K562 (cell line): ENCODE measurements at regions not wholly inside any gene's neighbourhood (a gene's known extent, or its start where the extent isn't known, plus 50 kb on each side); places are given as distances from the start of the nearest gene placed in this dataset.

Experiments
- ATAC-seq: fragments of 200-7000 bp; cut with Tn5 transposase; 3 replicates; pipeline ENCODE4 v1.9.1; 2020; ENCODE audit warnings: moderate library complexity
- BruUV-seq: library from RNA; stranded (reverse); fragments of 400-500 nt; replicated peaks from 2 replicates; lab custom pipeline; 2021; lab: Mats Ljungman, UMichigan
- CTCF ChIA-PET: fragments of 300-600 bp; formaldehyde crosslinking; extraction: SDS; loops from one replicate; lab custom pipeline; 2021; ENCODE audit warnings: low intra/inter-chr PET ratio; lab: Yijun Ruan, JAX
- POLR2A ChIA-PET: fragments of 300-600, 350-650 bp; sonication (Branson Sonifier 250); formaldehyde crosslinking; extraction: SDS; loops from one replicate; lab custom pipeline; 2021; ENCODE audit warnings: antibody characterized with exemption, inconsistent platforms; lab: Yijun Ruan, JAX
- DNase-seq, 4 experiments: peaks; one replicate each; pipeline versions ENCODE4 v3.0.0 to v3.0.0-alpha.2; 2011 to 2018; ENCODE audit warnings: low spot score in 3 of 4, mixed read lengths in 3 of 4; ENCODE audit errors: extremely low read depth in 1 of 4
- FAIRE-seq: peaks from 2 replicates; lab custom pipeline; 2011; peaks lifted over from hg19 to GRCh38; lab: Jason Lieb, UNC
- H2AFZ ChIP-seq: 2 replicates; pipeline ENCODE4 v1.6.0; 2011; ENCODE audit warnings: low read depth, low read length, control low read depth, inconsistent platforms
- H3K27ac ChIP-seq: fragments of 200-600 bp; 3 replicates; pipeline ENCODE4 v1.8.0; 2011; ENCODE audit warnings: low read depth, mild to moderate bottlenecking, control low read depth, inconsistent platforms, low read length, moderate library complexity, mixed read lengths; ENCODE audit errors: extremely low read depth
- H3K27me3 ChIP-seq, 2 experiments: fragments of 300-600 bp in 1 of 2; 2 replicates in 1 of 2; 3 replicates in 1 of 2; pipeline versions ENCODE4 v1.6.0 to v1.8.0; 2011; ENCODE audit warnings: inconsistent platforms in 2 of 2, low read length in 2 of 2, mild to moderate bottlenecking in 1 of 2, mixed read lengths in 1 of 2, moderate library complexity in 1 of 2; ENCODE audit not compliant: control insufficient read depth in 2 of 2, insufficient read depth in 2 of 2
- H3K36me3 ChIP-seq: fragments of 300-600 bp; 3 replicates; pipeline ENCODE4 v1.8.0; 2011; ENCODE audit warnings: mild to moderate bottlenecking, low read length, inconsistent platforms; ENCODE audit not compliant: control insufficient read depth, insufficient read depth
- H3K4me1 ChIP-seq, 2 experiments: fragments of 200-600 bp in 1 of 2; replicated peaks in 1 of 2; 2 replicates in 1 of 2; 3 replicates in 1 of 2; pipeline versions ENCODE4 v1.5.1 to v1.8.0; 2011; ENCODE audit warnings: inconsistent platforms in 2 of 2, low read length in 2 of 2, mild to moderate bottlenecking in 1 of 2, mixed read lengths in 1 of 2, moderate library complexity in 1 of 2; ENCODE audit not compliant: control insufficient read depth in 2 of 2, insufficient read depth in 2 of 2
- H3K4me2 ChIP-seq: 2 replicates; pipeline ENCODE4 v1.6.1; 2011; ENCODE audit warnings: low read length, control low read depth, inconsistent platforms, mixed read lengths; ENCODE audit not compliant: insufficient read depth
- H3K4me3 ChIP-seq: fragments of 200-600 bp; sonication (generic), shearing (Covaris generic); 2 replicates; pipeline ENCODE4 v1.5.1; 2016; ENCODE audit warnings: control low read depth, inconsistent platforms
- H3K79me2 ChIP-seq: fragments of 200-600 bp; 3 replicates; pipeline ENCODE4 v1.8.0; 2011; ENCODE audit warnings: low read length, inconsistent platforms; ENCODE audit not compliant: control insufficient read depth, insufficient read depth
- H3K9ac ChIP-seq, 2 experiments: 2 replicates each; pipeline versions ENCODE4 v1.6.0 to v1.6.1; 2011; ENCODE audit warnings: low read depth in 2 of 2, low read length in 2 of 2, control low read depth in 1 of 2, inconsistent platforms in 1 of 2, mild to moderate bottlenecking in 1 of 2, mixed read lengths in 1 of 2; ENCODE audit not compliant: insufficient read depth in 1 of 2
- H3K9me1 ChIP-seq: one replicate; pipeline ENCODE4 v1.6.0; 2011; ENCODE audit warnings: inconsistent platforms, mild to moderate bottlenecking, low read length, moderate library complexity; ENCODE audit not compliant: control insufficient read depth, insufficient read depth
- H3K9me3 ChIP-seq: replicated peaks from 2 replicates; pipeline ENCODE4 v1.5.1; 2011; ENCODE audit warnings: low read depth, low read length, inconsistent platforms; ENCODE audit not compliant: control insufficient read depth, insufficient read depth
- H4K20me1 ChIP-seq: replicated peaks from 2 replicates; pipeline ENCODE4 v1.6.1; 2011; ENCODE audit warnings: low read length, inconsistent platforms, mixed read lengths; ENCODE audit not compliant: control insufficient read depth, insufficient read depth
- FOXJ2 ChIP-seq: fragments of 200-800 bp; sonication (Bioruptor generic); IDR thresholded peaks from 2 replicates; pipeline ENCODE4 v1.6.1; 2016; ENCODE audit warnings: missing genetic modification characterization, missing compliant biosample characterization
- KLF16 ChIP-seq: IDR thresholded peaks from 2 replicates; pipeline ENCODE4 v1.6.1; 2016; ENCODE audit warnings: antibody characterized with exemption
- MAFF ChIP-seq: IDR thresholded peaks from 2 replicates; pipeline ENCODE4 v1.6.1; 2012; ENCODE audit warnings: low read length, improper control_type of control experiment
- NELFE ChIP-seq: IDR thresholded peaks from 2 replicates; pipeline ENCODE4 v1.6.1; 2011; ENCODE audit warnings: mild to moderate bottlenecking; ENCODE audit not compliant: insufficient read depth, insufficient read length
- ZNF175 ChIP-seq: fragments of 200-800 bp; sonication (Bioruptor generic); IDR thresholded peaks from 2 replicates; pipeline ENCODE4 v1.6.1; 2016; ENCODE audit warnings: low read depth, mild to moderate bottlenecking, missing genetic modification characterization, missing compliant biosample characterization
- ZNF561 ChIP-seq: fragments of 450-650 bp; formaldehyde crosslinking; conservative IDR thresholded peaks from 2 replicates; pipeline ENCODE4 v1.4.0; 2020; ENCODE audit warnings: mild to moderate bottlenecking, moderate library complexity
- ZNF785 ChIP-seq: fragments of 250-450 bp; sonication (Bioruptor Pico); IDR thresholded peaks from 2 replicates; pipeline ENCODE4 v1.4.0; 2020; ENCODE audit warnings: mild to moderate bottlenecking
- WGBS: fragments of 100-300 bp; shearing (Covaris generic); methylation state at CpG from one replicate; pipeline ENCODE4 v1.1.6; 2016; ENCODE audit warnings: low coverage, mixed read lengths; ENCODE audit not compliant: insufficient coverage; ENCODE audit errors: missing lambda C conversion rate; 5-methylcytosine and 5-hydroxymethylcytosine counted together
- in situ Hi-C: fragments of 300-500 bp; cut with MboI; formaldehyde crosslinking; loops from 4 replicates; pipeline ENCODE4 v1.15.0; 2018; ENCODE audit warnings: inconsistent platforms, mixed read lengths
- intact Hi-C: fragments of 100-400 bp; cut with micrococcal nuclease; formaldehyde crosslinking; loops from 2 replicates; pipeline ENCODE4 v1.14.2; 2022
- TF ChIP-seq, protein P1 (sequence below): fragments of 250-450 bp; sonication (Bioruptor Pico); IDR thresholded peaks from 2 replicates; pipeline ENCODE4 v1.5.0; 2022; ENCODE audit warnings: mild to moderate bottlenecking
- TF ChIP-seq, protein P2 (sequence below): IDR thresholded peaks from 3 replicates; pipeline ENCODE4 v1.6.1; 2011; ENCODE audit warnings: borderline replicate concordance, mild to moderate bottlenecking; ENCODE audit not compliant: insufficient read length, insufficient read depth
- TF ChIP-seq, protein P3 (sequence below): fragments of 250-450 bp; sonication (Bioruptor Pico); IDR thresholded peaks from 2 replicates; pipeline ENCODE4 v1.4.0; 2020; ENCODE audit warnings: mild to moderate bottlenecking, moderate library complexity
- TF ChIP-seq, protein P4 (sequence below): sonication (generic); formaldehyde crosslinking; IDR thresholded peaks from 2 replicates; pipeline ENCODE4 v1.8.0; 2022; ENCODE audit warnings: mild to moderate bottlenecking, missing genetic modification reagents
- TF ChIP-seq, protein P5 (sequence below): fragments of 450-650 bp; formaldehyde crosslinking; IDR thresholded peaks from 2 replicates; pipeline ENCODE4 v1.4.0; 2022; ENCODE audit warnings: missing genetic modification characterization

DNA sequence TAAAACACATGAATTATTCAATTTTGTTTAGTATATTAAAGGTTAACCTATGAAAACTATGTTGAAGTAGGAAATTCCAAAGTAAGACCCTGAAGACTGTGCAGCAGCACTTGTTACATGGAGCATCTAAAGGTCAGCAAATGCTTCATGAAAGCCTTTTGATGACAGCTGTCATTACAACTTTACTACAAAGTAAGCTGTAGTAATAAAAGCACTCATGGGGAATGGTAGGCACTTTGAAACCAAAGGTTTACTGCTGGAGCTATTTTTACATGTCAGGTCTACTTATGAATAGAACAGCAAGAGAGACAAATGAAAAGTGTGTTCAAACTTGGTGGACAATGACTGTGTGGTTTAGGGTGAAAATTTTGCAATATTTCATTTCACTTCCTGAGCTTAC lies 672.5 kb upstream of the PCDH20 start (continued):
- TF ChIP-seq ZNF785 (CRISPR knock-in tag) (no peak), ZNF175 (CRISPR knock-in tag) (no peak), FOXJ2 (no peak)

DNA sequence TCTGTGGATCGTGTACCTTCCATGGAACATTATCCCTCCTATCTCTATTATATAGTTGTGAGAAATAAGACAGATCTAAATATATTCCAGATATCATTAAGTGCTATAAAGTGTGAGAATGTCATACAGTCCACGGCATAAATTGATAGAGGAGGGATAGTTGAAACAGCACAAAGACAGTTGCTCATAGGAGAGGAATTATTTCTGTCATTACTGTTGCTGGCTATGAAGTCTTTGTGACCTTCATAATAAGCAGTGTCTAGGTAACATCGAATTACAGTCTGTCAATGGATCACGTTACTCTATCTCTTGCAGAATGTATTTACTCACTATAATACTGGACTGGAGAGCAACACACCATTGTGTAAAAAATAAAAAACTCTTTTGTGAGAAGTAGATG lies 671.5 kb upstream of the PCDH20 start:
- H3K36me3 ChIP-seq = no peaks in the 10 kb centered on the region
- intact Hi-C loops = no loop called here
- FAIRE-seq (no peak), ATAC-seq (no peak), DNase-seq (no peak)
- H3K4me1 ChIP-seq = no peaks in the 10 kb centered on the region
- no peak overlapping the region for H3K4me3 ChIP-seq
- in situ Hi-C loops = no loop called here
- CTCF ChIA-PET = no interaction called here
- H2AFZ ChIP-seq = no peak overlapping the region
- no peaks in the 10 kb centered on the region for H4K20me1 ChIP-seq
- no TSS peak for BruUV-seq
- no peaks in the 10 kb centered on the region for H3K27me3 ChIP-seq
- no peak overlapping the region for H3K4me2 ChIP-seq
- POLR2A ChIA-PET = no interaction called here
- WGBS = 0% methylated on average over 3 of the region's 4 CpGs
- no peaks in the 10 kb centered on the region for H3K79me2 ChIP-seq
- no peaks in the 10 kb centered on the region for H3K9me1 ChIP-seq
- no peaks in the 10 kb centered on the region for H3K9me3 ChIP-seq
- no peak overlapping the region for H3K27ac ChIP-seq
- H3K9ac ChIP-seq = no peak overlapping the region
- TF ChIP-seq NELFE (no peak), KLF16 (no peak), ZNF561 (CRISPR knock-in tag) (no peak), MAFF (no peak)
- TF ChIP-seq, protein P1, sequence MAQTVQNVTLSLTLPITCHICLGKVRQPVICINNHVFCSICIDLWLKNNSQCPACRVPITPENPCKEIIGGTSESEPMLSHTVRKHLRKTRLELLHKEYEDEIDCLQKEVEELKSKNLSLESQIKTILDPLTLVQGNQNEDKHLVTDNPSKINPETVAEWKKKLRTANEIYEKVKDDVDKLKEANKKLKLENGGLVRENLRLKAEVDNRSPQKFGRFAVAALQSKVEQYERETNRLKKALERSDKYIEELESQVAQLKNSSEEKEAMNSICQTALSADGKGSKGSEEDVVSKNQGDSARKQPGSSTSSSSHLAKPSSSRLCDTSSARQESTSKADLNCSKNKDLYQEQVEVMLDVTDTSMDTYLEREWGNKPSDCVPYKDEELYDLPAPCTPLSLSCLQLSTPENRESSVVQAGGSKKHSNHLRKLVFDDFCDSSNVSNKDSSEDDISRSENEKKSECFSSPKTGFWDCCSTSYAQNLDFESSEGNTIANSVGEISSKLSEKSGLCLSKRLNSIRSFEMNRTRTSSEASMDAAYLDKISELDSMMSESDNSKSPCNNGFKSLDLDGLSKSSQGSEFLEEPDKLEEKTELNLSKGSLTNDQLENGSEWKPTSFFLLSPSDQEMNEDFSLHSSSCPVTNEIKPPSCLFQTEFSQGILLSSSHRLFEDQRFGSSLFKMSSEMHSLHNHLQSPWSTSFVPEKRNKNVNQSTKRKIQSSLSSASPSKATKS (CRISPR knock-in tag) = no peak
- TF ChIP-seq, protein P2, sequence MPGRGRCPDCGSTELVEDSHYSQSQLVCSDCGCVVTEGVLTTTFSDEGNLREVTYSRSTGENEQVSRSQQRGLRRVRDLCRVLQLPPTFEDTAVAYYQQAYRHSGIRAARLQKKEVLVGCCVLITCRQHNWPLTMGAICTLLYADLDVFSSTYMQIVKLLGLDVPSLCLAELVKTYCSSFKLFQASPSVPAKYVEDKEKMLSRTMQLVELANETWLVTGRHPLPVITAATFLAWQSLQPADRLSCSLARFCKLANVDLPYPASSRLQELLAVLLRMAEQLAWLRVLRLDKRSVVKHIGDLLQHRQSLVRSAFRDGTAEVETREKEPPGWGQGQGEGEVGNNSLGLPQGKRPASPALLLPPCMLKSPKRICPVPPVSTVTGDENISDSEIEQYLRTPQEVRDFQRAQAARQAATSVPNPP = no peak
- TF ChIP-seq, protein P3, sequence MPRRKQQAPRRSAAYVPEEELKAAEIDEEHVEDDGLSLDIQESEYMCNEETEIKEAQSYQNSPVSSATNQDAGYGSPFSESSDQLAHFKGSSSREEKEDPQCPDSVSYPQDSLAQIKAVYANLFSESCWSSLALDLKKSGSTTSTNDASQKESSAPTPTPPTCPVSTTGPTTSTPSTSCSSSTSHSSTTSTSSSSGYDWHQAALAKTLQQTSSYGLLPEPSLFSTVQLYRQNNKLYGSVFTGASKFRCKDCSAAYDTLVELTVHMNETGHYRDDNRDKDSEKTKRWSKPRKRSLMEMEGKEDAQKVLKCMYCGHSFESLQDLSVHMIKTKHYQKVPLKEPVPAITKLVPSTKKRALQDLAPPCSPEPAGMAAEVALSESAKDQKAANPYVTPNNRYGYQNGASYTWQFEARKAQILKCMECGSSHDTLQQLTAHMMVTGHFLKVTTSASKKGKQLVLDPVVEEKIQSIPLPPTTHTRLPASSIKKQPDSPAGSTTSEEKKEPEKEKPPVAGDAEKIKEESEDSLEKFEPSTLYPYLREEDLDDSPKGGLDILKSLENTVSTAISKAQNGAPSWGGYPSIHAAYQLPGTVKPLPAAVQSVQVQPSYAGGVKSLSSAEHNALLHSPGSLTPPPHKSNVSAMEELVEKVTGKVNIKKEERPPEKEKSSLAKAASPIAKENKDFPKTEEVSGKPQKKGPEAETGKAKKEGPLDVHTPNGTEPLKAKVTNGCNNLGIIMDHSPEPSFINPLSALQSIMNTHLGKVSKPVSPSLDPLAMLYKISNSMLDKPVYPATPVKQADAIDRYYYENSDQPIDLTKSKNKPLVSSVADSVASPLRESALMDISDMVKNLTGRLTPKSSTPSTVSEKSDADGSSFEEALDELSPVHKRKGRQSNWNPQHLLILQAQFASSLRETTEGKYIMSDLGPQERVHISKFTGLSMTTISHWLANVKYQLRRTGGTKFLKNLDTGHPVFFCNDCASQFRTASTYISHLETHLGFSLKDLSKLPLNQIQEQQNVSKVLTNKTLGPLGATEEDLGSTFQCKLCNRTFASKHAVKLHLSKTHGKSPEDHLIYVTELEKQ (CRISPR knock-in tag) = no peak
- TF ChIP-seq, protein P4, sequence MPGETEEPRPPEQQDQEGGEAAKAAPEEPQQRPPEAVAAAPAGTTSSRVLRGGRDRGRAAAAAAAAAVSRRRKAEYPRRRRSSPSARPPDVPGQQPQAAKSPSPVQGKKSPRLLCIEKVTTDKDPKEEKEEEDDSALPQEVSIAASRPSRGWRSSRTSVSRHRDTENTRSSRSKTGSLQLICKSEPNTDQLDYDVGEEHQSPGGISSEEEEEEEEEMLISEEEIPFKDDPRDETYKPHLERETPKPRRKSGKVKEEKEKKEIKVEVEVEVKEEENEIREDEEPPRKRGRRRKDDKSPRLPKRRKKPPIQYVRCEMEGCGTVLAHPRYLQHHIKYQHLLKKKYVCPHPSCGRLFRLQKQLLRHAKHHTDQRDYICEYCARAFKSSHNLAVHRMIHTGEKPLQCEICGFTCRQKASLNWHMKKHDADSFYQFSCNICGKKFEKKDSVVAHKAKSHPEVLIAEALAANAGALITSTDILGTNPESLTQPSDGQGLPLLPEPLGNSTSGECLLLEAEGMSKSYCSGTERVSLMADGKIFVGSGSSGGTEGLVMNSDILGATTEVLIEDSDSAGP (CRISPR knock-in tag) = no peak
- TF ChIP-seq, protein P5, sequence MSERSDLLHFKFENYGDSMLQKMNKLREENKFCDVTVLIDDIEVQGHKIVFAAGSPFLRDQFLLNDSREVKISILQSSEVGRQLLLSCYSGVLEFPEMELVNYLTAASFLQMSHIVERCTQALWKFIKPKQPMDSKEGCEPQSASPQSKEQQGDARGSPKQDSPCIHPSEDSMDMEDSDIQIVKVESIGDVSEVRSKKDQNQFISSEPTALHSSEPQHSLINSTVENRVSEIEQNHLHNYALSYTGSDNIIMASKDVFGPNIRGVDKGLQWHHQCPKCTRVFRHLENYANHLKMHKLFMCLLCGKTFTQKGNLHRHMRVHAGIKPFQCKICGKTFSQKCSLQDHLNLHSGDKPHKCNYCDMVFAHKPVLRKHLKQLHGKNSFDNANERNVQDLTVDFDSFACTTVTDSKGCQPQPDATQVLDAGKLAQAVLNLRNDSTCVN (CRISPR knock-in tag) = no peak
